ENCODE measurements at regions not wholly inside any gene's neighbourhood (a gene's known extent, or its start where the extent isn't known, plus 50 kb on each side); places are given as distances from the start of the nearest gene placed in this dataset.

GRCh38 chr3:3305841-3306240 lies 126.3 kb upstream of the CRBN start:
- no peak for TF ChIP-seq POLR2A (IDR thresholded peaks at IDR 0.05)
- no peak for TF ChIP-seq CTCF (IDR thresholded peaks at IDR 0.05 in 8 of 11, conservative IDR thresholded peaks at IDR 0.05 in 3 of 11)
- TF ChIP-seq POLR2AphosphoS5 (IDR thresholded peaks at IDR 0.05) = no peak
